ENCODE measurements at regions not wholly inside any gene's neighbourhood (a gene's known extent, or its start where the extent isn't known, plus 50 kb on each side); places are given as distances from the start of the nearest gene placed in this dataset.

DNA sequence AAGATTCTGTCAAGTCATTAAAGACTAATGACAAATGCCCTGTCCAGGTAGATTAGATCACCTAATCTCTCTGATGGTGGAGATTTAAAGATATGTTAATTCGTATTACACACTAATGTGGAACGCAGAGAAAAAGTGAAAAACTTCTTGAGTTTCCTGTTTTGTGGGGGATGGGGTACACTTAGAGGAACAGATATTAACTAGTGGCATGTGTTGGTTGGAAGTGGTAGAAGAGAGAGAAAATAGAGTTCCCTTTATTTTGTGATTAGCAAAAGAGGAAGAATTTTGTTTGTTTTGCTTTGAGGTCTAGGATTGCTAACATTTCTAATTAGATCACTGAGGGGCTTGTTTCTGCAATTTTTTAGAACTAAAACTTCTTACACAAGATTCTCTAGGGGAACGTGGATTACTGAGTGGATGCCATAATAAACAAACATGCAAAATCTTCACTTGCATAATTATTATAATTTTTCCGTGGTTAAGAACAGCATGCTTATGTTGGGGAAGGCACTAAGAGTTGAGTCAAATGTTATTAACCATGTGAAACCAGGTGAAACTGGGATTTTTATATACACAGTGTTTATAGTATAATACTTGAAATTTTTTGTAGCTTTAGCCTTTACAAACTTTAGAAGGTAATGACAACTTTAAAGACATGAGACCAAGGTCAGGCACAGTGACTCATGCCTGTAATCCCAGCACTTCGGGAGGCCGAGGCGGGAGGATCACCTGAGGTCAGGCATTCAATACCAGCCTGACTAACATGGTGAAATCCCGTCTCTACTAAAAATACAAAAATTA is 97.4 kb upstream of the STK17B start:
- ChIA-PET CTCF (interaction anchor here (0.5 to 0.7 kb wide), 2 partner anchors 11 to 105 kb away, joined by 3 read pairs; no protein-coding TSS in a partner anchor), POLR2A (no interaction called here)
- Mint-ChIP-seq H3K27me3 (ENCODE audit: insufficient read depth, unreplicated experiment) (no peaks in the 10 kb centered on the region), H3K9me3 (ENCODE audit: unreplicated experiment) (no peaks in the 10 kb centered on the region), H3K36me3 (ENCODE audit: insufficient read depth, unreplicated experiment) (no peaks in the 10 kb centered on the region), H3K4me3 (ENCODE audit: unreplicated experiment) (no peak overlapping the region), H3K27ac (ENCODE audit: low read depth, unreplicated experiment) (no peak overlapping the region), H3K4me1 (ENCODE audit: insufficient read depth, unreplicated experiment) (peaks cover 15% of the 10 kb centered on the region)
- intact Hi-C loops (cut with micrococcal nuclease): no loop called here
- no TSS peak for BruUV-seq (replicated peaks)
- TF ChIP-seq, protein P1, sequence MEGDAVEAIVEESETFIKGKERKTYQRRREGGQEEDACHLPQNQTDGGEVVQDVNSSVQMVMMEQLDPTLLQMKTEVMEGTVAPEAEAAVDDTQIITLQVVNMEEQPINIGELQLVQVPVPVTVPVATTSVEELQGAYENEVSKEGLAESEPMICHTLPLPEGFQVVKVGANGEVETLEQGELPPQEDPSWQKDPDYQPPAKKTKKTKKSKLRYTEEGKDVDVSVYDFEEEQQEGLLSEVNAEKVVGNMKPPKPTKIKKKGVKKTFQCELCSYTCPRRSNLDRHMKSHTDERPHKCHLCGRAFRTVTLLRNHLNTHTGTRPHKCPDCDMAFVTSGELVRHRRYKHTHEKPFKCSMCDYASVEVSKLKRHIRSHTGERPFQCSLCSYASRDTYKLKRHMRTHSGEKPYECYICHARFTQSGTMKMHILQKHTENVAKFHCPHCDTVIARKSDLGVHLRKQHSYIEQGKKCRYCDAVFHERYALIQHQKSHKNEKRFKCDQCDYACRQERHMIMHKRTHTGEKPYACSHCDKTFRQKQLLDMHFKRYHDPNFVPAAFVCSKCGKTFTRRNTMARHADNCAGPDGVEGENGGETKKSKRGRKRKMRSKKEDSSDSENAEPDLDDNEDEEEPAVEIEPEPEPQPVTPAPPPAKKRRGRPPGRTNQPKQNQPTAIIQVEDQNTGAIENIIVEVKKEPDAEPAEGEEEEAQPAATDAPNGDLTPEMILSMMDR (IDR thresholded peaks at IDR 0.05; ENCODE audit: unreplicated experiment): no peak
- no peak for DNase-seq (ENCODE audit: unreplicated experiment)

- Mint-ChIP-seq H3K27ac (ENCODE audit: low read depth, unreplicated experiment) (no peak overlapping the region), H3K4me3 (ENCODE audit: unreplicated experiment) (no peak overlapping the region), H3K27me3 (ENCODE audit: insufficient read depth, unreplicated experiment) (no peaks in the 10 kb centered on the region), H3K9me3 (ENCODE audit: unreplicated experiment) (no peaks in the 10 kb centered on the region), H3K36me3 (ENCODE audit: insufficient read depth, unreplicated experiment) (no peaks in the 10 kb centered on the region), H3K4me1 (ENCODE audit: insufficient read depth, unreplicated experiment) (peaks cover 34% of the 10 kb centered on the region)
- BruUV-seq (replicated peaks): no TSS peak
- ChIA-PET CTCF (interaction anchor here (0.6 to 1.3 kb wide), 5 partner anchors 93 to 773 kb away, joined by 3 to 5 read pairs (median 4); no protein-coding TSS in a partner anchor), POLR2A (interaction anchor here (0.6 to 1.9 kb wide), 4 partner anchors 10 to 82 kb away, joined by 3 to 4 read pairs (median 4); no protein-coding TSS in a partner anchor)
- intact Hi-C loops (cut with micrococcal nuclease): no loop called here
- DNase-seq (ENCODE audit: unreplicated experiment): no peak
- TF ChIP-seq, protein P1 (IDR thresholded peaks at IDR 0.05; ENCODE audit: unreplicated experiment): no peak
These were observed 100.4 kb upstream of the STK17B start for GRCh38 chr2:196271795-196272194.

DNA sequence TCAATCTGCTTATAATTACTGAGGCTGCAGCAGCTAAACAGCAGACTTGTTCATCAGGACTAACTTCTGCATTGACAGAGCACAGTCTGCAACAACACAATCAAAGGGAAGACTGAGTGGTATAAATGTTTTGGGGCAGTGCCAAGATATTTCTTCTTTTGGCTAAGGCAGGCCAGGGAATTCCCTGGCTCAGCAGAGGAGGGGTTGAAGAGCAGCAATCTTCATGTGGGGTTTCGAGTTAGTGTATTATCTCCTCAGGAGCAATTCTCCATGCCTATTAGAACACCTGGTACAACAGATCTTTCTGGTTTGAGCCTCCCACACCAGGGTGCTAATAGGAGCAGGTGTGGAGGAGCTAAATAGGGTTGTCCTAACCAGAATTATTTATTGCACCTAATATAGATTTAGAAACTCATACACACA is 103.0 kb upstream of the STK17B start:
- no peak overlapping the region for H3K4me3 Mint-ChIP-seq (ENCODE audit: unreplicated experiment)
- H3K27me3 Mint-ChIP-seq (ENCODE audit: insufficient read depth, unreplicated experiment): no peaks in the 10 kb centered on the region
- ChIA-PET POLR2A (interaction anchor here (0.7 to 3.9 kb wide), 3 partner anchors 104 to 196 kb away, joined by 4 to 27 read pairs (median 4); partner anchors contain the start of gene STK17B), CTCF (interaction anchor here (0.6 to 6.2 kb wide), 4 partner anchors 108 to 201 kb away, joined by 3 to 104 read pairs (median 4); no protein-coding TSS in a partner anchor)
- TF ChIP-seq, protein P1 (IDR thresholded peaks at IDR 0.05; ENCODE audit: unreplicated experiment): no peak
- no peak overlapping the region for H3K27ac Mint-ChIP-seq (ENCODE audit: low read depth, unreplicated experiment)
- intact Hi-C loops (cut with micrococcal nuclease): no loop called here
- no TSS peak for BruUV-seq (replicated peaks)
- peak; percentile 54 for DNase-seq (ENCODE audit: unreplicated experiment)
- no peaks in the 10 kb centered on the region for H3K36me3 Mint-ChIP-seq (ENCODE audit: insufficient read depth, unreplicated experiment)
- H3K4me1 Mint-ChIP-seq (ENCODE audit: insufficient read depth, unreplicated experiment): peaks cover 28% of the 10 kb centered on the region
- H3K9me3 Mint-ChIP-seq (ENCODE audit: unreplicated experiment): no peaks in the 10 kb centered on the region

DNA sequence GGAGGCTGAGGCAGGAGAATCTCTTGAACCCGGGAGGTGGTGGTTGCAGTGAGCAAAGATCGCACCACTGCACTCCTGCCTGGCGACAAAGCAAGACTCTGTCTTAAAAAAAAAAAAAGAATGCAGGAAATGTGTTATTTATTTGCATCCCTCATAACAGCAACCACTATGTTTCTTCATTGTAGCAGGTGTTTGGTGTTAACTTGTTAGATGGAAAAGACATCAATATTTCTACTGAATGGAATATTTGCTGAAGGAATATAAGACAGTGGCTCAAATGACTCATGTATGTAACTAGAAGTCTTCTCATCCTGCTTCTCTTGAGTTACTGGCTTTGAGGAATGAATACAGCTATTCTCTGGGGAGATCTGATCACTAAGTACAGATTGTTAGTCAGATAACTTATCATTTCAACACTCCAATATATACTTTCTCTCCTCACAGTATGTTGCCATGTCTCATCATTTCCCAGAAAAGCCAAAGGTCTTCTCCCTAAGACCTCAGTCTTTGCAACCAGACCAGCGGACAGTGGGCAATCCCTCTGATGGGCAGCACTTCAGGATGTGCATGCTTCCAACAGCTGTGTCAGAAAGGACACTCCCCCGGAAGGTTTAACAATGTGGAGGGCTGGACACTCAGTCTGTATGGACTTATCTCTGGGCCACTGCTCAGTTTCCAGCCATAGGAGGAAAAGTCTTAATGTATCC is 104.4 kb upstream of the STK17B start:
- intact Hi-C loops (cut with micrococcal nuclease): no loop called here
- TF ChIP-seq, protein P1 (IDR thresholded peaks at IDR 0.05; ENCODE audit: unreplicated experiment): no peak
- no TSS peak for BruUV-seq (replicated peaks)
- Mint-ChIP-seq H3K27me3 (ENCODE audit: insufficient read depth, unreplicated experiment) (no peaks in the 10 kb centered on the region), H3K36me3 (ENCODE audit: insufficient read depth, unreplicated experiment) (no peaks in the 10 kb centered on the region), H3K27ac (ENCODE audit: low read depth, unreplicated experiment) (no peak overlapping the region), H3K4me3 (ENCODE audit: unreplicated experiment) (no peak overlapping the region), H3K9me3 (ENCODE audit: unreplicated experiment) (no peaks in the 10 kb centered on the region), H3K4me1 (ENCODE audit: insufficient read depth, unreplicated experiment) (peaks cover 20% of the 10 kb centered on the region)
- DNase-seq (ENCODE audit: unreplicated experiment): no peak
- POLR2A ChIA-PET: interaction anchor here (0.6 to 3.9 kb wide), 10 partner anchors 42 to 198 kb away, joined by 3 to 27 read pairs (median 4); partner anchors contain the start of gene STK17B
- CTCF ChIA-PET: interaction anchor here (0.6 to 6.2 kb wide), 25 partner anchors 10 to 203 kb away, joined by 3 to 104 read pairs (median 4); partner anchors contain the start of gene STK17B
